ENCODE measurements at regions not wholly inside any gene's neighbourhood (a gene's known extent, or its start where the extent isn't known, plus 50 kb on each side); places are given as distances from the start of the nearest gene placed in this dataset.

DNA sequence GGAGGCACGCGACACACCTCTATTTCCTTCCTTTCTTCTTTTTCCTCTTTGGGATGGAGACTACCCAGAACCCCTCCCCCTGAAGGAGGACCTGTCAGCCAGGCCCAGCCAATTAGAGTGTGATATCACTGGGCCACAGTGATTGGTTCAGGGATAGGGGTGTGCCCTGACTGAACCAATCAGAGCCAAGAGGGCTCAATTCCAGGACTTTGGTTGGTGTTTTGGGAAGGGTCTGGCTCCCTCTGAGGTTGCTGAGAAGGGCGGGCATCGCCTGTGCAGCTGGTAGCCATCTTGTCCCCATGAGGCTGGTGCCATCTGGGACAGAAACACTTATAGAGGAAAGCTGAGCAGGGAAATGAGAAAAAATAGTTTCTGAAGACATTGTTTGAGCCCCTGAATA, 71.4 kb downstream of the CHST1 start:
- TF ChIP-seq YY1 (IDR thresholded peaks at IDR 0.05; ENCODE audit: insufficient read depth, insufficient read length) (no peak), SUZ12 (IDR thresholded peaks at IDR 0.05; ENCODE audit: extremely low read depth, insufficient read depth, insufficient read length) (no peak)

All from NT2/D1 (cell line).